ENCODE measurements at regions not wholly inside any gene's neighbourhood (a gene's known extent, or its start where the extent isn't known, plus 50 kb on each side); places are given as distances from the start of the nearest gene placed in this dataset.

- DNase-seq = no peak
- no peaks in the 10 kb centered on the region for H3K36me3 ChIP-seq (ENCODE audit: low read depth, missing control alignments)
- H3K9me3 ChIP-seq = no peaks in the 10 kb centered on the region
- TF ChIP-seq POLR2A (IDR thresholded peaks at IDR 0.05) (no peak), CTCF (IDR thresholded peaks at IDR 0.05) (no peak)
- peak overlapping the region in 1 of 2 donors; percentile 60 for H3K27ac ChIP-seq
- peak overlapping the region; percentile 9 to 15 for H3K4me3 ChIP-seq
- no peaks in the 10 kb centered on the region for H3K27me3 ChIP-seq
- intact Hi-C loops (cut with DNase I; ENCODE audit: low total_unique reads) = no loop called here
- WGBS, 2 donors = 32 to 40% methylated on average over 13 of the region's 13 CpGs
- peaks cover 8% of the 10 kb centered on the region for H3K4me1 ChIP-seq
These were observed 54.4 kb upstream of the STUM start for GRCh38 chr1:226494092-226494609.

- no peak overlapping the region for H3K27ac ChIP-seq
- H3K4me3 ChIP-seq = no peak overlapping the region
- intact Hi-C loops (cut with DNase I; ENCODE audit: low total_unique reads) = no loop called here
- H3K36me3 ChIP-seq (ENCODE audit: low read depth, missing control alignments) = no peaks in the 10 kb centered on the region
- TF ChIP-seq CTCF (IDR thresholded peaks at IDR 0.05) (no peak), POLR2A (IDR thresholded peaks at IDR 0.05) (no peak)
- no peaks in the 10 kb centered on the region for H3K9me3 ChIP-seq
- DNase-seq = no peak
- 91 to 95% methylated on average over 3 to 4 of the region's 4 CpGs for WGBS, 2 donors
- peaks cover 8% of the 10 kb centered on the region for H3K4me1 ChIP-seq
- H3K27me3 ChIP-seq = no peaks in the 10 kb centered on the region
These were observed 52.8 kb upstream of the STUM start for GRCh38 chr1:226495716-226496115.

DNA sequence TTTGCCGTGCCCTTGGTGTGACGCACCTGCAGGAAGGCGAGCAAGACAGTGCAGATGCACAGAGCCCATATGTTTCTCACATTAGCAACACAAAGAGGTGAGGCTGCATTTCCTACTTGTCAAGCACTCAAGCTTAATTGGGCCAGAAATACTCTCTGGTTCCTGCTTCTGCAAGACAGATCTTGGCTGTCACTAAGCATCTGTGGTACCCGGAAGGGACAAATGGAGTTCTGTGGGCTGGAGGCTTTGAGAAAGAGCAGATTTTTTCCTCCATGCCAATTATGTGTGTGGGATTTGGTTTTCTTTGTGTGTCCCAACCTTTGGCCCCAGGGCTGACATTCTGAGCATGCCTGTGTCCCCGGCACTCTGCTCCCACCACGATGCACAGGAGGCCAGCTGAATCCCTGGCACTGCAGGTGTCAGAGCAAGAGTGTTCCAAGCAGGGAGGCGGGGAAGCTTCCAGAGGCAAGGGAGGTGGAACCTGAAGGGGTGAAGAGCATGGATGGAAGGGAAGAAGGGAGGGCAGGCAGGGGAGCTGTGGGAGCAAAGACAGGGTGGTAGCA is 52.0 kb upstream of the STUM start:
- no peak for TF ChIP-seq POLR2A (IDR thresholded peaks at IDR 0.05)
- TF ChIP-seq CTCF (IDR thresholded peaks at IDR 0.05) = no peak
- no peak for DNase-seq
- H3K9me3 ChIP-seq = no peaks in the 10 kb centered on the region
- H3K36me3 ChIP-seq (ENCODE audit: low read depth, missing control alignments) = no peaks in the 10 kb centered on the region
- H3K27me3 ChIP-seq = no peaks in the 10 kb centered on the region
- H3K27ac ChIP-seq = no peak overlapping the region
- intact Hi-C loops (cut with DNase I; ENCODE audit: low total_unique reads) = no loop called here
- H3K4me3 ChIP-seq = no peak overlapping the region
- 83 to 85% methylated on average over 7 of the region's 7 CpGs for WGBS, 2 donors
- peaks cover 8% of the 10 kb centered on the region for H3K4me1 ChIP-seq

DNA sequence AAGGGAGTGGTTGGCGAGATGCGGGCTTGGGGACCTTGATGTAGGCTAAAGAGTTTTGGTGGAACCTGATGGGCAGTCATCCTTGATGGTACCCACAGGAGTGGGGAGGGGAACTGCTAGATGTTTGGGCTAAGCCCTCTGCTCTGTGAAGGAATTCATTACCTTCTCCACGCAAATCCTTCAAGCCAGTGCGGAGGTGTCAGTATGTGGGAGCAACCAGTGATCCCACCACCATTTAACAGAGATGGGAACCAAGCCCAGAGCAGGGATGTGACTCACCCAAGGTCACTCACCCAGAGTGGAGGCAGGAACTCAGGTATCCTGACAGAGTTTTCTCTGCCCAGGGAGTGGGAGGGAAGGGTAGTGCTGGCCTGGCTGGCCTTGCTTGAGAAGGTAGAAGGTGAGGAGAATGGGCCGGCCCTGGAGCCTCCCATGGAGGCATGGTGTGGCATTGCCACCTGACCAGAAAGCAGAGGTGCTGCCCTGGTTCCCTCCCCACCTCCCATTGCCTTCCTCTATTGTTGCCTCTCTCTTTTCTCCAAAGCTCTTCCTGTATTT is 51.2 kb upstream of the STUM start:
- intact Hi-C loops (cut with DNase I; ENCODE audit: low total_unique reads) = no loop called here
- Histone ChIP-seq H3K36me3 (ENCODE audit: low read depth, missing control alignments) (no peaks in the 10 kb centered on the region), H3K9me3 (no peaks in the 10 kb centered on the region), H3K4me3 (no peak overlapping the region), H3K27me3 (no peaks in the 10 kb centered on the region), H3K4me1 (no peaks in the 10 kb centered on the region), H3K27ac (no peak overlapping the region)
- DNase-seq = no peak
- TF ChIP-seq POLR2A (IDR thresholded peaks at IDR 0.05) (no peak), CTCF (IDR thresholded peaks at IDR 0.05) (no peak)
- WGBS, 2 donors = 92 to 100% methylated on average over 5 of the region's 5 CpGs
